ENCODE measurements at regions not wholly inside any gene's neighbourhood (a gene's known extent, or its start where the extent isn't known, plus 50 kb on each side); places are given as distances from the start of the nearest gene placed in this dataset.

- TF ChIP-seq, protein P1, sequence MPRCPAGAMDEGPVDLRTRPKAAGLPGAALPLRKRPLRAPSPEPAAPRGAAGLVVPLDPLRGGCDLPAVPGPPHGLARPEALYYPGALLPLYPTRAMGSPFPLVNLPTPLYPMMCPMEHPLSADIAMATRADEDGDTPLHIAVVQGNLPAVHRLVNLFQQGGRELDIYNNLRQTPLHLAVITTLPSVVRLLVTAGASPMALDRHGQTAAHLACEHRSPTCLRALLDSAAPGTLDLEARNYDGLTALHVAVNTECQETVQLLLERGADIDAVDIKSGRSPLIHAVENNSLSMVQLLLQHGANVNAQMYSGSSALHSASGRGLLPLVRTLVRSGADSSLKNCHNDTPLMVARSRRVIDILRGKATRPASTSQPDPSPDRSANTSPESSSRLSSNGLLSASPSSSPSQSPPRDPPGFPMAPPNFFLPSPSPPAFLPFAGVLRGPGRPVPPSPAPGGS (IDR thresholded peaks at IDR 0.05; ENCODE audit: borderline replicate concordance, insufficient read depth, low read depth, low read length, poor library complexity, severe bottlenecking), result no peak
- TF ChIP-seq POU2F2 (IDR thresholded peaks at IDR 0.05; ENCODE audit: borderline replicate concordance, low read depth, low read length) (no peak), SRF (IDR thresholded peaks at IDR 0.05; ENCODE audit: low read depth in 2 of 2, low read length in 2 of 2) (no peak), PML (IDR thresholded peaks at IDR 0.05; ENCODE audit: low read length) (no peak), DPF2 (IDR thresholded peaks at IDR 0.05) (no peak), CBX5 (IDR thresholded peaks at IDR 0.05; ENCODE audit: low read depth) (no peak), YY1 (IDR thresholded peaks at IDR 0.05; ENCODE audit: low read depth, low read length) (no peak)
Measured at GRCh38 chr13:82245860-82246259, 1636.4 kb downstream of the SLITRK1 start (continued).

DNA sequence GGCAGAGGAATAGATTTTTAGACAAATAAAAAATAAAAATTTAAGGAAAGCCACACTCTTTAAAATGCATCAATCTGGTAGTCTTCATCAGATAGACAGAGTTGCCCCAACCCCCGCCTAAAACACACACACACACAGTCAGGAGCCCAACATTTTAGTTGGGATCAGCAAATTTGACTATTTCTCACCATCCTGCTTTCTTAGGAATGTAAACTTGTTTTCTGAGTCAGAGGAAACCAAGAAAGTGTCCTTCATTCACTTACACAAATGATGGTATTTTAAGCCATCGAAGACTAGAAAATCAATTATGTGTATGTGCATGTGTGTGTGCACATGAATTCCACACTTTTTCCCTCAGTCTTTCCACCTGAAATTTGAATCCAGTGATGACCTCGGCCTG is 1657.5 kb downstream of the SLITRK1 start:
- no TSS peak for BruUV-seq (replicated peaks)
- Histone ChIP-seq H3K4me3 (no peak overlapping the region), H3K9me3 (replicated peaks; ENCODE audit: control insufficient read depth, insufficient read depth, low read length) (no peaks in the 10 kb centered on the region), H3K36me3 (ENCODE audit: control insufficient read depth in 2 of 2, insufficient read depth in 2 of 2, low read length in 1 of 2) (no peaks in the 10 kb centered on the region), H3K79me2 (ENCODE audit: control insufficient read depth, insufficient read depth, low read length) (no peaks in the 10 kb centered on the region), H3K27me3 (replicated peaks in 1 of 2; ENCODE audit: control insufficient read depth in 2 of 2, insufficient read depth in 2 of 2, low read length in 1 of 2) (no peaks in the 10 kb centered on the region), H2AFZ (ENCODE audit: control insufficient read depth, low read depth, low read length) (no peak overlapping the region), H3K4me2 (ENCODE audit: control insufficient read depth, insufficient read depth) (no peak overlapping the region), H3K27ac (ENCODE audit: control insufficient read depth, insufficient read depth) (no peak overlapping the region), H3K4me1 (ENCODE audit: control insufficient read depth, insufficient read depth, low read length) (no peaks in the 10 kb centered on the region), H4K20me1 (ENCODE audit: control insufficient read depth, insufficient read depth) (no peaks in the 10 kb centered on the region), H3K9ac (ENCODE audit: control insufficient read depth, insufficient read depth, low read length) (no peak overlapping the region)
- DNase-seq (ENCODE audit: low read depth, low spot score) (no peak), ATAC-seq (no peak), FAIRE-seq (no peak)
- ChIA-PET SMC1A (ENCODE audit: uncharacterized antibody, unreplicated experiment) (interaction anchor here (1.2 kb wide), 1 partner anchor 8 kb away, joined by 4 read pairs; no protein-coding TSS in a partner anchor), POLR2A (no interaction called here), RAD21 (ENCODE audit: unreplicated experiment) (no interaction called here), CTCF (no interaction called here)
- intact Hi-C loops (cut with micrococcal nuclease; ENCODE audit: unreplicated experiment) (no loop called here), in situ Hi-C loops (cut with MboI) (no loop called here)
- WGBS (ENCODE audit: insufficient coverage, insufficient replicate concordance, low lambda C conversion rate, missing lambda C conversion rate), result 0% methylated on average over 3 of the region's 3 CpGs
- TF ChIP-seq ASH2L (IDR thresholded peaks at IDR 0.05; ENCODE audit: borderline replicate concordance, low read depth) (no peak), IRF5 (IDR thresholded peaks at IDR 0.05; ENCODE audit: borderline replicate concordance) (no peak), SMARCA5 (IDR thresholded peaks at IDR 0.05) (no peak), PAX5 (IDR thresholded peaks at IDR 0.05; ENCODE audit: borderline replicate concordance, low read depth, low read length) (no peak), E4F1 (IDR thresholded peaks at IDR 0.05; ENCODE audit: borderline replicate concordance, partially characterized antibody) (no peak), CREB1 (IDR thresholded peaks at IDR 0.05; ENCODE audit: low read depth) (no peak)
- TF ChIP-seq, protein P2, sequence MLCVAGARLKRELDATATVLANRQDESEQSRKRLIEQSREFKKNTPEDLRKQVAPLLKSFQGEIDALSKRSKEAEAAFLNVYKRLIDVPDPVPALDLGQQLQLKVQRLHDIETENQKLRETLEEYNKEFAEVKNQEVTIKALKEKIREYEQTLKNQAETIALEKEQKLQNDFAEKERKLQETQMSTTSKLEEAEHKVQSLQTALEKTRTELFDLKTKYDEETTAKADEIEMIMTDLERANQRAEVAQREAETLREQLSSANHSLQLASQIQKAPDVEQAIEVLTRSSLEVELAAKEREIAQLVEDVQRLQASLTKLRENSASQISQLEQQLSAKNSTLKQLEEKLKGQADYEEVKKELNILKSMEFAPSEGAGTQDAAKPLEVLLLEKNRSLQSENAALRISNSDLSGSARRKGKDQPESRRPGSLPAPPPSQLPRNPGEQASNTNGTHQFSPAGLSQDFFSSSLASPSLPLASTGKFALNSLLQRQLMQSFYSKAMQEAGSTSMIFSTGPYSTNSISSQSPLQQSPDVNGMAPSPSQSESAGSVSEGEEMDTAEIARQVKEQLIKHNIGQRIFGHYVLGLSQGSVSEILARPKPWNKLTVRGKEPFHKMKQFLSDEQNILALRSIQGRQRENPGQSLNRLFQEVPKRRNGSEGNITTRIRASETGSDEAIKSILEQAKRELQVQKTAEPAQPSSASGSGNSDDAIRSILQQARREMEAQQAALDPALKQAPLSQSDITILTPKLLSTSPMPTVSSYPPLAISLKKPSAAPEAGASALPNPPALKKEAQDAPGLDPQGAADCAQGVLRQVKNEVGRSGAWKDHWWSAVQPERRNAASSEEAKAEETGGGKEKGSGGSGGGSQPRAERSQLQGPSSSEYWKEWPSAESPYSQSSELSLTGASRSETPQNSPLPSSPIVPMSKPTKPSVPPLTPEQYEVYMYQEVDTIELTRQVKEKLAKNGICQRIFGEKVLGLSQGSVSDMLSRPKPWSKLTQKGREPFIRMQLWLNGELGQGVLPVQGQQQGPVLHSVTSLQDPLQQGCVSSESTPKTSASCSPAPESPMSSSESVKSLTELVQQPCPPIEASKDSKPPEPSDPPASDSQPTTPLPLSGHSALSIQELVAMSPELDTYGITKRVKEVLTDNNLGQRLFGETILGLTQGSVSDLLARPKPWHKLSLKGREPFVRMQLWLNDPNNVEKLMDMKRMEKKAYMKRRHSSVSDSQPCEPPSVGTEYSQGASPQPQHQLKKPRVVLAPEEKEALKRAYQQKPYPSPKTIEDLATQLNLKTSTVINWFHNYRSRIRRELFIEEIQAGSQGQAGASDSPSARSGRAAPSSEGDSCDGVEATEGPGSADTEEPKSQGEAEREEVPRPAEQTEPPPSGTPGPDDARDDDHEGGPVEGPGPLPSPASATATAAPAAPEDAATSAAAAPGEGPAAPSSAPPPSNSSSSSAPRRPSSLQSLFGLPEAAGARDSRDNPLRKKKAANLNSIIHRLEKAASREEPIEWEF (IDR thresholded peaks at IDR 0.05; ENCODE audit: insufficient replicate concordance, low read depth, low read length), result no peak

All from GM12878 (cell line).